HepG2 (cell line): ENCODE measurements at regions not wholly inside any gene's neighbourhood (a gene's known extent, or its start where the extent isn't known, plus 50 kb on each side); places are given as distances from the start of the nearest gene placed in this dataset.
"Not testable (repeated sequence)": the region's sequence is repeated elsewhere in the genome, so short reads cannot be mapped to it uniquely, and the experiment has no call there.

Experiments used
- HNF4G ChIP-seq, 2 experiments: sonication (generic) in 1 of 2; formaldehyde crosslinking in 1 of 2; IDR thresholded peaks; 2 replicates each; pipeline versions ENCODE4 v1.4.0 to v1.6.1; 2011 to 2020; ENCODE audit warnings: borderline replicate concordance in 2 of 2, low read depth in 2 of 2, mild to moderate bottlenecking in 2 of 2, low read length in 1 of 2, missing genetic modification reagents in 1 of 2, moderate library complexity in 1 of 2
- USF2 ChIP-seq, 2 experiments: sonication (generic) in 1 of 2; formaldehyde crosslinking in 1 of 2; IDR thresholded peaks; 2 replicates each; pipeline versions ENCODE4 v1.5.1 to v1.6.1; 2011 to 2020; ENCODE audit warnings: borderline replicate concordance in 1 of 2, low read depth in 1 of 2, low read length in 1 of 2, mild to moderate bottlenecking in 1 of 2, missing genetic modification reagents in 1 of 2, moderate library complexity in 1 of 2
- TF ChIP-seq, protein P1 (sequence below): sonication (generic); formaldehyde crosslinking; IDR thresholded peaks from 2 replicates; pipeline ENCODE4 v1.5.0; 2020; ENCODE audit warnings: mild to moderate bottlenecking, missing genetic modification reagents, moderate library complexity
- TF ChIP-seq, protein P2 (sequence below): IDR thresholded peaks from 2 replicates; pipeline ENCODE4 v1.6.1; 2012; ENCODE audit warnings: inconsistent platforms

DNA sequence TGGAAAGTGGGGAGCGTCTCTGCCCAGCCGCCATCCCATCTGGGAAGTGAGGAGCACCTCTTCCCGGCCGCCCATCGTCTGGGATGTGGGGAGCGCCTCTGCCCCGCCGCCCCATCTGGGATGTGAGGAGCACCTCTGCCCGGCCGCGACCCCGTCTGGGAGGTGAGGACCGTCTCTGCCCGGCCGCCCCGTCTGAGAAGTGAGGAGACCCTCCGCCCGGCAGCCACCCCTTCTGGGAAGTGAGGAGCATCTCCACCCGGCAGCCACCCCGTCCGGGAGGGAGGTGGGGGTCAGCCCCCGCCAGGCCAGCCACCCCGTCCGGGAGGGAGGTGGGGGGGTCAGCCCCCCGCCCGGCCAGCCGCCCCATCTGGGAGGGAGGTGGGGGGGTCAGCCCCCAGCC, 190.0 kb upstream of the MGAT5 start:
- not testable (repeated sequence) for TF ChIP-seq USF2 (IDR thresholded peaks at IDR 0.05; ENCODE audit: low read depth, low read length); USF2 (CRISPR knock-in tag; IDR thresholded peaks at IDR 0.05; ENCODE audit: borderline replicate concordance); HNF4G (IDR thresholded peaks at IDR 0.05; ENCODE audit: borderline replicate concordance, low read depth, low read length); HNF4G (CRISPR knock-in tag; IDR thresholded peaks at IDR 0.05; ENCODE audit: borderline replicate concordance, low read depth)
- TF ChIP-seq, protein P1, sequence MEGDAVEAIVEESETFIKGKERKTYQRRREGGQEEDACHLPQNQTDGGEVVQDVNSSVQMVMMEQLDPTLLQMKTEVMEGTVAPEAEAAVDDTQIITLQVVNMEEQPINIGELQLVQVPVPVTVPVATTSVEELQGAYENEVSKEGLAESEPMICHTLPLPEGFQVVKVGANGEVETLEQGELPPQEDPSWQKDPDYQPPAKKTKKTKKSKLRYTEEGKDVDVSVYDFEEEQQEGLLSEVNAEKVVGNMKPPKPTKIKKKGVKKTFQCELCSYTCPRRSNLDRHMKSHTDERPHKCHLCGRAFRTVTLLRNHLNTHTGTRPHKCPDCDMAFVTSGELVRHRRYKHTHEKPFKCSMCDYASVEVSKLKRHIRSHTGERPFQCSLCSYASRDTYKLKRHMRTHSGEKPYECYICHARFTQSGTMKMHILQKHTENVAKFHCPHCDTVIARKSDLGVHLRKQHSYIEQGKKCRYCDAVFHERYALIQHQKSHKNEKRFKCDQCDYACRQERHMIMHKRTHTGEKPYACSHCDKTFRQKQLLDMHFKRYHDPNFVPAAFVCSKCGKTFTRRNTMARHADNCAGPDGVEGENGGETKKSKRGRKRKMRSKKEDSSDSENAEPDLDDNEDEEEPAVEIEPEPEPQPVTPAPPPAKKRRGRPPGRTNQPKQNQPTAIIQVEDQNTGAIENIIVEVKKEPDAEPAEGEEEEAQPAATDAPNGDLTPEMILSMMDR (CRISPR knock-in tag), result not testable (repeated sequence)
- TF ChIP-seq, protein P2, sequence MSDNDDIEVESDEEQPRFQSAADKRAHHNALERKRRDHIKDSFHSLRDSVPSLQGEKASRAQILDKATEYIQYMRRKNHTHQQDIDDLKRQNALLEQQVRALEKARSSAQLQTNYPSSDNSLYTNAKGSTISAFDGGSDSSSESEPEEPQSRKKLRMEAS, result not testable (repeated sequence)
